Hepatocyte (in vitro differentiated cells): ENCODE measurements at regions not wholly inside any gene's neighbourhood (a gene's known extent, or its start where the extent isn't known, plus 50 kb on each side); places are given as distances from the start of the nearest gene placed in this dataset.

Experiments used
- EZH2 ChIP-seq: fragments of 200-600 bp; sonication (generic); IDR thresholded peaks from 2 replicates; pipeline ENCODE4 v1.6.1; 2016; ENCODE audit warnings: antibody characterized with exemption, mild to moderate bottlenecking, borderline replicate concordance
- EZH2phosphoT487 ChIP-seq: fragments of 200-600 bp; sonication (generic); IDR thresholded peaks from one replicate; pipeline ENCODE4 v1.6.1; 2018; ENCODE audit warnings: antibody characterized with exemption, mild to moderate bottlenecking, low read depth, moderate library complexity; ENCODE audit not compliant: unreplicated experiment, severe bottlenecking
- TF ChIP-seq, protein P1 (sequence below): fragments of 200-600 bp; sonication (generic); IDR thresholded peaks from 2 replicates; pipeline ENCODE4 v1.5.1; 2016; ENCODE audit warnings: antibody characterized with exemption, mild to moderate bottlenecking; ENCODE audit not compliant: poor library complexity

DNA sequence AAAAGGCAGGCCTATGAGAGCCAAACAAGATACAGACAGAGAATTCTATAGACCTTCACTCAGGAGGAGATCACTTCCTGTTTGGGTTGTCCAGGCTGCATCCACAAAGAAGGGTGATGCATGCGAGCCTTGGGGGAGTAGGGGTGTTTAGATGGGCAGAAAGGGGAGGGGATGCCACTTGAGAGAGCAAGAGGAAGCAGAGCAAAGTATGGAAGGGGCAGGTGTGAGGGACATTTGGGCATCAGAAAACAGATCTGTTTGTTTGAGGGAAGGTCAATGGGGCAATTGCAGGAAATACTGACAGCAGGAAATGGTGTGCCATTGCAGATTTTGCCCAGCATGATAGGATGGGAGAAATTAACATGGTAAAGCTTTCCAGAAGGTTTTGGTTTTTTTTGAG lies 146.4 kb upstream of the FOXN3 start:
- TF ChIP-seq EZH2 (no peak), EZH2phosphoT487 (no peak)
- TF ChIP-seq, protein P1, sequence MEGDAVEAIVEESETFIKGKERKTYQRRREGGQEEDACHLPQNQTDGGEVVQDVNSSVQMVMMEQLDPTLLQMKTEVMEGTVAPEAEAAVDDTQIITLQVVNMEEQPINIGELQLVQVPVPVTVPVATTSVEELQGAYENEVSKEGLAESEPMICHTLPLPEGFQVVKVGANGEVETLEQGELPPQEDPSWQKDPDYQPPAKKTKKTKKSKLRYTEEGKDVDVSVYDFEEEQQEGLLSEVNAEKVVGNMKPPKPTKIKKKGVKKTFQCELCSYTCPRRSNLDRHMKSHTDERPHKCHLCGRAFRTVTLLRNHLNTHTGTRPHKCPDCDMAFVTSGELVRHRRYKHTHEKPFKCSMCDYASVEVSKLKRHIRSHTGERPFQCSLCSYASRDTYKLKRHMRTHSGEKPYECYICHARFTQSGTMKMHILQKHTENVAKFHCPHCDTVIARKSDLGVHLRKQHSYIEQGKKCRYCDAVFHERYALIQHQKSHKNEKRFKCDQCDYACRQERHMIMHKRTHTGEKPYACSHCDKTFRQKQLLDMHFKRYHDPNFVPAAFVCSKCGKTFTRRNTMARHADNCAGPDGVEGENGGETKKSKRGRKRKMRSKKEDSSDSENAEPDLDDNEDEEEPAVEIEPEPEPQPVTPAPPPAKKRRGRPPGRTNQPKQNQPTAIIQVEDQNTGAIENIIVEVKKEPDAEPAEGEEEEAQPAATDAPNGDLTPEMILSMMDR = no peak
